Lung microvascular endothelial cell (primary cell): ENCODE measurements at regions not wholly inside any gene's neighbourhood (a gene's known extent, or its start where the extent isn't known, plus 50 kb on each side); places are given as distances from the start of the nearest gene placed in this dataset.

ENCODE experiments used
- DNase-seq, 2 donors: peaks; one replicate each; pipeline versions ENCODE4 v3.0.0 to v3.0.0-alpha.2; 2010; ENCODE audit warnings: low read depth in 2 of 2

DNA sequence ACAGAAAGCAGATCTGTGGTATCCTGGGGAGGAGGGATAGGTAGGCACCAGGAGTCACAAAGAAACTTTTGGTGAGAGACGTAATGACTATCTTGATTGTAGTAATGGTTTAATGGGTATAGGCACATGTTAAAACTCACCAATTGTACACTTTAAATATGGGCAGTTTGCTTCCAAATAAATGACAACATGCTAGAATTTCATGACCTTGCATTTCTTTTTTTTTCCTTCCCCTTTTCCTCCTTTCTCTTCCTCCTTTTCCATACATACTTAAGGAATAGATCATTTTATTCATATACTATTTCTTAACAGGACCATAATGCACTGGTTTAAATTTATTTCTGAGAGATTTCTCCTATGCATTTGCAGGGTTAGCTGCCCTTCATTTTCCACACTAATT lies 341.8 kb downstream of the TMEM182 start:
- DNase-seq: no peak

DNA sequence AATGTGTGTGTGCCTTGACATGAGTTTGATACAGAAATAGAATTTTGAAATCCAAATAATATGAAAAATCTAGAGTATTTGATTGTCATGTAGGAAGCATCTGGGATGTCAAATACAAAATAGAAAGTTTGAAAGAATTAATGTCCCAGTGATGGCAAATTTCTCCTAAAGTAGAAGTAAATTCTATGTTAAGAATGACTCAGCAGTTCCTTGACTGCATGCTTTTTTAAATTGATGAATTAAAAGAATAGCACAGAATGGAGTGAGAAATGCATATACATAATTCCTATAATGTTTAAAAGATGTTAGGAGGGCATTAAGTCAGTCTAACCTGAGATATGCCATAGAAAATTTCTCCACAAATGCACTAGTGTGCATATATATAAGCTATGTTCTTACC lies 357.5 kb downstream of the TMEM182 start:
- DNase-seq: no peak

DNA sequence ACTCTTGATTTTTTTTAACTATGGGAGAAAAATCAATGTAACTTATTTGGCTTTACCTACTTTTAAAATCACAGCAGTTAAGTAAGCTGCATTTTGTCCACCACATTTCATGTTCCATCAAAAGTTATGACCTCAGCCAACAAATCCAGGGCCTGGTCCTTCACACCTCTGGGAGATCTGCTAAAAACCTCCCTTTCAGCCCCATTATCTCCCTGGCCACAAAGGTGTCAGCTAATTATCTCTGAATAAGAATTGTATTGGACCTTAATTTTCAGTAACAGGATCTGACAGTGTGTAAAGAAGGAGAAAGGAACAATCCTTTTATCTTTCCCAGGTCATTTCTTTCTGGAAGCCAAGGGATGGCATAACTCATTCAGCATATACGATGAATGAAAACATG lies 359.3 kb downstream of the TMEM182 start:
- no peak for DNase-seq

DNA sequence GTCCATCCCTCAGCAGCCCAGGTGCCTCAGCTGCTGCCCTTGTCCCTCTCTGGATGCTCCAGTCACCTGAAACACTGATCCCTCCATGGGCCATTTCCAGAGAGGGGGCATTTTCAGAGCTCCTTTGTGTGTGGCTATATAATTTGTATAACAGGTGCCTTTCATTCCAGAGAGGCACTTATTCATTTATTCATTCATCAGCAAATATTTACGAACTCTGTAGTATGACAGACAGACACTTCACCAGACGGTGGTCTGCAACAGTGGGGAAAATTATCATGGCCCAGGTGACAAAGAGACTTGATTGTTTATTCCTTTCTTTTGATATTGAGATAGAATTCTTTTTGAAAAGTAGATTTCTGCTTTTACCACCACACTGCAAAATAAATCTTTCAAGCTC lies 361.7 kb downstream of the TMEM182 start:
- DNase-seq: no peak

DNA sequence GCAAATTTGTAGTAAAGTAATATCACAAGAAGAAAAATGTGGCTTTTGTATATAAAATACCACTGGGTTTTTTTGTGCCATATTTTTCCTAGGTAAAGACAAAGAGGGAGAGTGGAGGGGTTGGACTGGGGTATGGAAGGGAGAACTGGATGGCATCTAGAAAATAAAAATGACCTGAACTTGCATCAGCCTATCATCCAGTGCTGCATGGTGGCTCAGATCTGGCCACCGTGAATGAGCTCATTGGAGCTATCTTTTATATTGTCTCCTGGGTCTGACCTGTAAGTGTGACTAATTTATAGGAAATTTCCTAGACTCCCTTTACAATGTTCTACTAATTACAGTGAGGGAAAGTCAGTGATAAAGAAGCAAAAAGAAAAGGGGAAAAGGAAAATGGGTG lies 369.0 kb downstream of the TMEM182 start:
- no peak for DNase-seq

DNA sequence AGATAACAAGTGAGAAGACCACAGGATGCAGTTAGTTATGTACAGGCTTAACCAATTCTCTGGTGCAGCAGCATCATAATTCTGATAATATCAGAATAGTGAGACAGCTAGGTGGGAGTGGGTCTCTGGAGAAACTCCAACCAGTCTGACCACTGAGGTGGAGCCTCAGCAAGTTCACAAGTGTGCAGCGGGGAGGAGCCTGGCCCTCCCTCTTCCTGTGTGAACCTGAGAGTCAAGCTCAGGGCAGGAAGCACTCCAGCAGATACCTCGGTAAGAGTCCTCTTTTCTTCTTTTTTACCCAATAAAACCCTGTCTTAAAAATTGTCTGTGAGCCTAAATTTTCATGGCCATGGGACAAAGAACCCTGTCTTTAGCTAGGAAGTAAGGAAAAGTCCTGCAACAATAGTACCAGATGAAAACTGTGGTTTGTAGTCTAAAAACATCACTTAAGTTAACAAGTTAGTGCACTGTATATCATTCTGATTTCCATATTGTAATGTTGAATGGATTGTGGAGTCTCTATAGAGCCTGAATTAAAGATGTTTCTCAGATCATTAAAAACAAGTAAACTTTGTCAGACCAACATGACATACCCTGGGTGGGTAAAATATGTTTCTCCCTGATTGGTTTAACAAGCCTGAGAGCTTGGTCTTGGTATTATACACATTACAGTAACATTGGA lies 370.8 kb downstream of the TMEM182 start:
- DNase-seq: no peak

DNA sequence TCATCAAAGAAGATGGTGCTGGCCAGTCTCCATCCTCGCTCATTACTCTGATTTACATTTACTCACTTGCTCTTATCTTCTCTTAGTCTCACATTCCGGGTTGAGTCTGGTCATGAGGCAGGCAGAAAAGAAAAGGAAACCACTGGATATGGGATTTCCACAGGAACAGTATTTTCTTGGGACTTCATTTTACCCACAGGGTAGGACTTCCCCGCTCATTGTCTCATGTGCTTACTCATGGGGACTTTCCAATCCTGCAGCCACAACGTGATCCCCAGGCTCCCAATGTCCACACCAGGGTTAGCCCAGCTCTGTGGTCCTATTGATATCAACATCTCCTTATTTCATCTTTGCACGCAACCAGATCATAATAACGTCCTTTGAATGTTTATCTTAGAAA lies 373.8 kb downstream of the TMEM182 start:
- DNase-seq: peak in 1 of 2 donors; percentile 13

DNA sequence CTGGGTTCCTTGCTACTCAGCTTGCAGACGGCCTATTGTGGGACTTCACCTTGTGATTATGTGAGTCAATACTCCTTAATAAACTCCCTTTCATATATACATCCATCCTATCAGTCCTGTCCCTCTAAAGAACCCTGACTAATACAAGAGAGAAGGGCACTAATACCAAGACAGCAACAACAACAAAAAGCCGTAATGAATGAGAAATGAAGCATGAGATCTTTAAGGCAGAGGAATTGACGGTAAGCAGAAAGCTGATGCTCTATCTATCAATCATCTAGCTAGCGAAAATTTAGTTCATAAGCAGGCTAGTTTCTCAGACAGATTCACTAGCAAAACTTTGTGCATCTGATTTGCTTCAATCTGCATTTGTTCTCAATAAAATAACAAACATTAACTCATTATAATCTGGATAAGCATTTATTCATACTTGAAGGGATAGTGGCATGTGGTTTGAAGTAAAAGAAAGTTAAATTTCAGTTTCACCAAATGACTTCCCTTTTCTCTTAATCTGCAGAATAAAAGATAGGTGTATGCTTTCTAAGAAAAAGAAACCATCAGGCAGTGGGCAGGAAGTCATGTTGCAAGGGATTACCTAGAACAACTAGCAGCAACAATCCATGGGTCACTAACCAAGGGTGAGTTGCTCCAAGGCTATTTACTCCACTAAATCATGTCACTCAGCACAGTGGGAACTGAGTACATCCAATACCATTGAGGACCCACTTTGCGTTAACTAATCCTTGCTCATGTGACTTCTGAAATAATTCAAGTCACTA lies 376.5 kb downstream of the TMEM182 start:
- no peak for DNase-seq

DNA sequence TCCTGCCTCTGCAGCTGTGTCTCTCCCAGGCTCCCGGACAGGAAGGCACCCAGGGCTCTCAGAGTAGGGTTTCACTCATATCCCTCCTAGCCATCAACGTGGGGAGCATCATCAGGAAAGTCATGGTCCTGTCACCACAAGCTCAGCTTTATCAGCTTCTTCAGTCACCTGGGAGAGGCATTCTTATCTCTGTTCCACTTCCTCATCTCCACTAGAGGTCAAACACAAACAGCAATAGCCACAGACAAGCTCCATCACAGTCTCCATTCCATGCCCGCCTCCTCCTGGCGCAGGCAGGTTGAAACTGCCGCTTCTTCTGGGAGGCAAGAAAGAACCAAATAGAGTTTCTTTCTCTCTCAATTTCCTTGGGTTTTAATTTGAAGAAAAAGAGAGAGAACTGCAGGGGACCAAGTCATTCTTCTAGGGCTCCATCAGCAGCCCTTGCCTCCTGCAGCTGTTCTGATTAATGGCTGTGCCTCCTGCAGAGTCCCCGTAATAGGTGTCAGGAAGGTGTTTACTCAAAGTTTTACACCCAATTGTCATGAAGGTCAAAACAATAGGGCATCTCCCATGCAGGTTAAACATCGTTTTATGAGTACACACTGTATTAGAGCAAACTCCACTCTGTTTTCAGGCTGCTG lies 377.9 kb downstream of the TMEM182 start:
- DNase-seq: no peak

DNA sequence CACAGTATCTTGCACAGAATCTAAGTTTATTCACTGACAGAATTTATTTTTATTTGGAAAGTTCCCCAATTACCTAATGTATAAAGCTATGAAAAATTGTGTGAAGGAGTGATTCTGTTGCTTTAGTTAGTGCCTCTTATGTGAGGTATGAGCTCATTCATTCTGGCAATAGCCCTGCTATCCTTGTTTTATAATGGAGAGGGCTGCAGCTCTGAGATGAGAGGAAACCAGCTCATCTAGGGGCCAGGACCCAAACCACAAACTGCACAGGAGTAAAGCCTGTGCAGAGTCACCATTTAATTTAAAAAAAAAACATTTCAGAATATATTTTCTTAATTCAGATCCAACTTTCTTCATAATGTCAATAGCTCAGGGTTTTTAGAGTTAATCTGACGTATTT lies 383.0 kb downstream of the TMEM182 start:
- DNase-seq: no peak

DNA sequence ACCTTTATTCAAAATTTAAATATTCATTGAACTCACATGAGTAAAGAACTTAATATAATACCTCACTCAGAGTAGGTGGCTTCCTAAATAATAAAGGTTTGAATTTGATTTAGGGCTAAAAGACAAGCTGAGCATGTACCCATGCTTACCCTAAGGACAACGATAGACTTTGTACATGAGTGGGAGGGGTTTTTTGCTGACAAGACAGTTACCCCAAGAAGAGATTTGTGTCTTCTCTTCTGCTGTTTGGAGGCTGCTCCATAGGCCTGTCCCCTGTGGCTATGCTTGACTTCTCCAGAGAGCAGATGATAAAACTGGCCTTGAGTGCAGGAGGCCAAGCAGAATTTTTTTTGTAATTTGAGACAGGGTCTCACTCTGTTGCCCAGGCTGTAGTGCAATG lies 383.9 kb downstream of the TMEM182 start:
- DNase-seq: no peak

DNA sequence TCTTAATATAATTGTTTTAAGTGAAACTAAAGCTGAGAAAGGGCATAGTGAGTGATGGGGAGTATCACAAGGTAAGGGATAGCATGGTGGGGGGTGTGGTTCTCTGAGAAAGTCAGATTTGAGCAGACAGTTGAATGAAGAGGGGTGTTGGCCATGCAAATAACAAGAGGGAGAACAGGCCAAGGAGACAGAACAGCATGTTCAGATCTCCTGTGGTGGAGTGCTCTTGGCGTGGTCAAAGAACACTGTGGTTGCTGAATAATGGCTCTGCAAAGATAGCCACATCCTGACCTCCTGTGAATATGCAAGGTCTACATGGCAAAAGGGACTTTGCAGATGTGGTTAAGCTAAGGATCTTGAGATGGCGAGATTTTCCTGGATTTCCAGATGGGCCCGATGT lies 389.2 kb downstream of the TMEM182 start:
- DNase-seq: no peak

DNA sequence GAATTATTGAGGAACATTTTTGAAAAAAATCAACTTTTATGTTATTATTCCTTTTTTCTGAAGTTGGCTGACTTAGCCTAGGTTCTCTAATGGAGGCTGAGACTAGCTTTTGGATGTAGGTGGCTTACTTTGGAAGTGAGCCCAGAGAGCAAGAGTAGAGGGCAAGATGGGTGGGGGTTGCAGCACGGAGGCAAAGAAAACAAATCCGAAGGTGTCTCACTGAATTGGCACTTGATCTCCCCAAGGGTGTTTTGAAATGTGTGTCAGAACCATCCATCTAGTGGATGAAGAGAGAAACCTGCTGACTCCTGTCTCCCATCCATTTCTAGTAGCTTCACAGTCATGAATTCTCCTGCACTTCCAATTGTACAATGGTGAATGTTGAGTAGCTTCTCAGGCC lies 390.7 kb downstream of the TMEM182 start:
- no peak for DNase-seq

DNA sequence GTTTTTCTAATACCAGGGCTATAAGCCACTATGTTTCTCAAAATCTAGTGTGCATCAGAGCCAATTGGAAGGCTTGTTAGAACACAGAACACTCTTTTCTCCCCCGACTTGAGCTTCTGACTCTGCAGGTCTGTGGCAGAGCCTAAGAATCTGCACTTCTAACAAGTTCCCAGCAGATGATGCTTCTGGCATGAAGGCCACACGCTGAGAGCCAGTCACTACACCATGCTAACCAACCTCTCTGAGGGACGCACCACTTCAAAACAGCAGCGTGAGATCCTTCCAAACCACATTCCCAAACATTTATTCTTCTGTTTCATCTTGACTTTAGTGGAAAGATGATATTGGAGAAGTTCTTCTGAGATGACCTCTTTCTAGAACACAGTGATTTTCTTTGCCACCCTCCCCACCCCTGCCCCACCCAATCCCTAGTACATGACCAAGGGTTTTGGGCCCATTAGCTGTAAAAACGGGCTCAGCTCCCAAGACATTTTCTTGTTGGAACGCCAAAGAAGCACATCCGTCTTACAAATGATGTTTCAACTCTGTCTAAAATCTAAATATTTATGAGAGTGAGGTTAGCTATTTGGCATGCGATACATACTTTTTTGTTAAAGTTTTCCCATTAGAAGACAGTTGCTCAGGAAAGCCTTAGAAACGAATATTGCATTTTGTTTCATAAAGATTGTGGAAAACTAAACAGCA lies 391.9 kb downstream of the TMEM182 start:
- DNase-seq: no peak

DNA sequence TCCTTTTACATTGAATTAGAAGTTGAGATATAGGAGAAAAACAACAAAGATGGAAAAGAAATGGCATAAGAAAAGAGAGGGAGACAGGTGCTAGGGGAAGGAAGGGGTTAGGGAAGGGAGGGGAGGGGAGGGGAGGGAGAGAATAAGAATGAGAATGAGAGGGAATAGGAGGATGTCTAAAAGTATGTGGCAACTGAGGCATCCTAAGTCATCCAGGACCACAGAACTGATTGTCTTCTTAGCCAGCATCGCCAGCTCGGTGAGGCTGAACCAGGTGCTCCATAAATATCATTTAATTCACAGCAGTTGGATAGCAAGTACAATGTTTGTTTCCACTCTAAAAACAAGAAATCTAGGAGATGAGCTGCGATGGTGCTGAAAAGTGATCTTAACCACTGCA lies 393.5 kb downstream of the TMEM182 start:
- no peak for DNase-seq

DNA sequence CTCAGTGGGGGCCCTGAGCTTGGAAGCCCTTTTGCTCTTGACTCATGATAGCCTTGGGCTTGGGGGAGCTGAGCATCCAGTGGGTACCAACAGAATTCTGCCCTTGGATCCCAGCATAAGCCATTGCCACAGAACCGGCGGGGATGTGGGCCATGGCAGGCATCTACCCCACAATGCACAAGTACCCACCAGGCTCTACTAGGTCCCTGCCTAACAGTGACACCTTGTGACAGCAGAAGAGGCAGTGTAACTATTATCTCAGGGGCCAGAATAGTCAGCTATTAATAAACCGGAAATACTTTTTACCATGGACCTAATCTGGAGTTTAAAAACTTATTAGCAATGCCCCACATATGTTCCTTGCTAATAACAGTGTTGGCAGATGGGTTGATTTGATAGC lies 397.2 kb downstream of the TMEM182 start:
- no peak for DNase-seq

DNA sequence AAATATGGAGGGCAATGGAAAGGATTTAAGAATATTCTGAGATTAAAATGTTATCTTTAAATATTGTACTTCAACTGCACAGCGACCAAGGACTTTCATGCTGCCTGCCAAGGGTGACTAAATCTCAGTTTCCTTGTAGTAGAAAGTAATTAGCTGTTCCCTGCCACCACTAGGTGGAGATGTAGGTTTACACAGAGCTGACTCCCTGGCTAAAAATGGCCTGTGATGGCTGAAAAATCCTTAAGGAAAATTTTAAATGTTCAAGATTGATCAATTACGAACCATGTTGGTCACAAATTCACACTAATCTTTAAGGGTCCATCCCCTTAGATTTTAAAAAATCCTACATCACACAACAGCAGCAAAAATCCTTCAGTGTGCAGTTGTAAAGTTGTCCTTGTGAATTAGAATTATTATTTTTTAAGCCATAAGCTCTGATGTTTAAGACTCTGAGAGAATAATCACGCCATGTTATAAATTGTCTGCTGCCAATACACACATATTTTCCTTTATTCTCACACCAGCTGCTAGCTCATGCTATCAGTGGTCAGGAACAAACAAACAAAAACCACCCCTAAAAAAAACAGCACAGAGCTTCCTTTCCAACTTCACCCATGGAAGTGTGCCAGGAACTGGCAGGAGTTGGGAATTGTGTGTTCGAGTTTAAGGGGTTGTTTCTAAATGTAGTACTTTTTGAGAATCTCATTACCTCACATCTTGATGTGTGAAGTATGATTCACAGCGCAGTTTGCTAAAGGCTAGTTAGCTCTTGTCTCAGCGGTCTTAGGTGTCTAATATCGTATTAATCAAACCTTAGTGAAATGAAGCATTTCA lies 399.8 kb downstream of the TMEM182 start:
- peak; percentile 48 to 52 for DNase-seq

DNA sequence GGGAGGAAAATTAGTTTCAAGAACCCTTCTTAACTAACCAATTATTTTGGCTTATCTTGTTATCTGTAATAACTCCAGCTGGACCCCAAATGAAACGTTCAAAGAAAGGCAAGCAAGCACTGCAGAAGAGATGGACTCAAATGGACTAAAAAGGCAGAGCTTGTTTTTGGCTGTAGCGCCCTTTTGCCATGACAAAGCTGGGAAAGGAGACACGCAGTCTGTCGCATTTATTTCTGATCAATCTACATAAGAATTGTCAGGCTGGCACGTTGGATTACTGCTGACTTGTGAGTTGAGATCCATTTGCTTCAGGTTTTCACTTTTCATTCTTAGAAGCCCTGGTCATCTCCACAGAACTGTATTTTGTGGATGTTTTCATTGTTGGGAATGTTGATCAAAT lies 402.9 kb downstream of the TMEM182 start:
- no peak for DNase-seq

DNA sequence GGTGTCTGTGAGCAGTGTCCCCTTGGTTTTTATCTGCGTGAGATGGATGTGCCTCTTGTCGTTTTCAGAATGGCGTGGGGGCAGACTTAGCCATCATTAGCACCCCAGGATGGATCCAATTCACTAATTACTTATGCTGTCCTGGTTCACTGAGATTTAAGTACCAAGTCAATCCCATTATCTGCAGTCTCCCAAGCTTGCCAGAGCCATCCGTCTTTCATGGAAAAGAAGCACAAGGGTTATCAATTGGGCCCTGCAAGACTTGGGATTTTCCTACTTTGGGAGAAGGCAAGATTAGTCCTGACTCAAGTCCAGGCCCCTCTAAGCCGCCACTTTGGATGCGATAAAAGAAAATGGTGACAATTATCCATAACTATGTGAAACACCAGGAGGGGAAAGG lies 404.0 kb downstream of the TMEM182 start:
- DNase-seq: no peak

DNA sequence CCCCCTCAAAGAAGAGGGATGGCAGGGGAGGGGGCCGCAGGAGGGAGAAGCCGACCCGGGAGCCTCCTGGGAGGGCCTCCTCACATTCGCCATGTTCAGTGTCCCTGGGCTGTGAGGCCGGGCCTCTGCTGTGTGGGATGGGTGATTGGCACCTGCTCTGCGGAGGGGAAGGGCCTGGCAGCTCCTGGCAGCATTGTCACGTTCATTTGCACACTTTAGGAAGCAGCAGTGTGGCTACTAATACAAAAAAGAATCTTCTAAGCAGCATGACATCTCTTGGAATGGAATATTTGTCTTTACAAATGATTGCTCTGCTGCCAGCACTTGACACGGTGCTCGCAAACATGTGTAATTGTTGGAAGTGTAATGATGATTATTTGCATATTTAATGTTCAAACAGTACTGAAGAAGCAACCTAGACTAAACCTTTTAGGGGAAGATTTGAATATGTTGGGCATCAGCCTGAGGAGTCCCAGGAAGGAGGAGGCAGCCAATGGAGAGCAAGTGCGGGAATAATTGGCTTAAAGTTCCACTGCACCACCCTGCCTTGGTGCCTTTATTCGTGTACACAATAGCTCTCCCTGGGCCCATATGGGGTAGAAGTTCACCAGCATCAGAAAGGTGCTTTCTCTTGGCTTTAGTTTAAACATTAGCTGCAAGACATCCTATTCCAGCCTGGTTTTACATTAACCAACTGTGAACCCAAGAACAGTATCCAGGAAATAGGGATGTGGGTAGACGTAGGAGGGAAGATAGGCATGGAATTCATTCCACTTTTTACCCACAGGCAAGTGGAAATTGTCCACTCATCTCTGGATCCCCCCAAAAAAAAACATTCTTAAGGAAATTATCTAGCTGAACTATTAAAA lies 404.9 kb downstream of the TMEM182 start:
- no peak for DNase-seq
